ENCODE measurements at regions not wholly inside any gene's neighbourhood (a gene's known extent, or its start where the extent isn't known, plus 50 kb on each side); places are given as distances from the start of the nearest gene placed in this dataset.
"Not testable (repeated sequence)": the region's sequence is repeated elsewhere in the genome, so short reads cannot be mapped to it uniquely, and the experiment has no call there.

- DNase-seq = no peak
These were observed 204.6 kb upstream of the TSC22D1 start for GRCh38 chr13:44780591-44781280.

GRCh38 chr13:44778761-44779484 lies 202.8 kb upstream of the TSC22D1 start:
- DNase-seq = no peak

- not testable (repeated sequence) for DNase-seq
These were observed 199.2 kb upstream of the TSC22D1 start for GRCh38 chr13:44775290-44775689.

GRCh38 chr13:44770951-44771350 lies 194.8 kb upstream of the TSC22D1 start:
- DNase-seq = no peak

- DNase-seq = no peak
These were observed 193.6 kb upstream of the TSC22D1 start for GRCh38 chr13:44769686-44770085.

- peak; percentile 49 for DNase-seq
These were observed 192.8 kb upstream of the TSC22D1 start for GRCh38 chr13:44768775-44769581.

GRCh38 chr13:44768239-44768638 lies 192.1 kb upstream of the TSC22D1 start:
- peak; percentile 21 for DNase-seq

GRCh38 chr13:44765001-44765471 lies 188.9 kb upstream of the TSC22D1 start:
- no peak for DNase-seq

GRCh38 chr13:44764302-44764692 lies 188.2 kb upstream of the TSC22D1 start:
- no peak for DNase-seq

GRCh38 chr13:44763615-44764301 lies 187.6 kb upstream of the TSC22D1 start:
- no peak for DNase-seq

- no peak for DNase-seq
These were observed 186.8 kb upstream of the TSC22D1 start for GRCh38 chr13:44762911-44763310.

GRCh38 chr13:44760434-44760833 lies 184.3 kb upstream of the TSC22D1 start:
- no peak for DNase-seq

- DNase-seq = no peak
These were observed 183.5 kb upstream of the TSC22D1 start for GRCh38 chr13:44759384-44760360.

GRCh38 chr13:44758630-44759383 lies 182.7 kb upstream of the TSC22D1 start:
- DNase-seq = peak; percentile 53

- no peak for DNase-seq
These were observed 181.5 kb upstream of the TSC22D1 start for GRCh38 chr13:44757671-44758070.

GRCh38 chr13:44756276-44756810 lies 180.2 kb upstream of the TSC22D1 start:
- no peak for DNase-seq

- no peak for DNase-seq
These were observed 179.7 kb upstream of the TSC22D1 start for GRCh38 chr13:44755872-44756271.

- DNase-seq = no peak
These were observed 176.0 kb upstream of the TSC22D1 start for GRCh38 chr13:44752164-44752563.

- DNase-seq = no peak
These were observed 174.5 kb upstream of the TSC22D1 start for GRCh38 chr13:44750630-44751029.

GRCh38 chr13:44749906-44750305 lies 173.8 kb upstream of the TSC22D1 start:
- DNase-seq = no peak

GRCh38 chr13:44748439-44748838 lies 172.3 kb upstream of the TSC22D1 start:
- no peak for DNase-seq

Data from stimulated activated CD4-positive, alpha-beta T cell treated with anti-CD3 and anti-CD28 coated beads, Interleukin-1b, Interleukin-23, amount 100 ng/mL, for 48 hours (primary cell).